Sigmoid colon (tissue), 6 donors: ENCODE measurements at regions not wholly inside any gene's neighbourhood (a gene's known extent, or its start where the extent isn't known, plus 50 kb on each side); places are given as distances from the start of the nearest gene placed in this dataset.

Experiments
- DNase-seq: peaks from one replicate; pipeline ENCODE4 v3.0.0-alpha.2; 2019
- H3K27ac ChIP-seq, 4 donors: fragments of 200-600 bp; sonication (generic); one replicate each; pipeline ENCODE4 v1.5.1; 2016 to 2019; ENCODE audit warnings: mild to moderate bottlenecking in 1 of 4
- H3K27me3 ChIP-seq, 3 donors: fragments of 200-600 bp; sonication (generic); one replicate each; pipeline ENCODE4 v1.5.1; 2019; ENCODE audit warnings: mild to moderate bottlenecking in 1 of 3
- H3K36me3 ChIP-seq, 4 donors: fragments of 200-600 bp; sonication (generic); one replicate each; pipeline ENCODE4 v1.5.1; 2016 to 2019
- H3K4me1 ChIP-seq, 4 donors: fragments of 200-600 bp; sonication (generic); one replicate each; pipeline ENCODE4 v1.5.1; 2017 to 2019
- H3K4me3 ChIP-seq, 4 donors: fragments of 200-600 bp; sonication (generic); one replicate each; pipeline ENCODE4 v1.5.1; 2017 to 2019; ENCODE audit warnings: mild to moderate bottlenecking in 2 of 4, moderate library complexity in 1 of 4
- H3K9me3 ChIP-seq, 4 donors: fragments of 200-600 bp in 3 of 4; sonication (generic) in 3 of 4; one replicate each; pipeline versions ENCODE4 v1.5.1 to v1.6.1; 2013 to 2019
- EP300 ChIP-seq, 4 donors: sonication (generic); formaldehyde crosslinking; IDR thresholded peaks; one replicate each; pipeline ENCODE4 v1.6.1; 2017; ENCODE audit warnings: antibody characterized with exemption in 4 of 4
- POLR2A ChIP-seq, 2 donors: fragments of 450-650 bp; IDR thresholded peaks; one replicate each; pipeline ENCODE4 v1.6.1; 2016; ENCODE audit warnings: antibody characterized with exemption in 2 of 2, mild to moderate bottlenecking in 2 of 2, moderate library complexity in 2 of 2
- POLR2AphosphoS5 ChIP-seq, 4 donors: sonication (generic); formaldehyde crosslinking; IDR thresholded peaks; one replicate each; pipeline ENCODE4 v1.6.1; 2017; ENCODE audit warnings: antibody characterized with exemption in 4 of 4
- WGBS, 2 donors: extraction: QIAGEN DNeasy Blood & Tissue Kit; methylation state at CpG; one replicate each; pipeline ENCODE4 v1.1.7; 2013; 5-methylcytosine and 5-hydroxymethylcytosine counted together
- intact Hi-C: fragments of 100-400 bp; cut with DNase I; formaldehyde crosslinking; loops from one replicate; pipeline ENCODE4 v1.15.1; 2023
- TF ChIP-seq, protein P1 (sequence below), 4 experiments: fragments of 450-650 bp in 3 of 4; fragments of 200-600 bp in 1 of 4; IDR thresholded peaks; one replicate each; pipeline ENCODE4 v1.5.1; 2016 to 2019; ENCODE audit warnings: antibody characterized with exemption in 4 of 4, mild to moderate bottlenecking in 3 of 4, moderate library complexity in 2 of 4
- donor health status: healthy with polysubstance abuse.
- donor health status: healthy.

DNA sequence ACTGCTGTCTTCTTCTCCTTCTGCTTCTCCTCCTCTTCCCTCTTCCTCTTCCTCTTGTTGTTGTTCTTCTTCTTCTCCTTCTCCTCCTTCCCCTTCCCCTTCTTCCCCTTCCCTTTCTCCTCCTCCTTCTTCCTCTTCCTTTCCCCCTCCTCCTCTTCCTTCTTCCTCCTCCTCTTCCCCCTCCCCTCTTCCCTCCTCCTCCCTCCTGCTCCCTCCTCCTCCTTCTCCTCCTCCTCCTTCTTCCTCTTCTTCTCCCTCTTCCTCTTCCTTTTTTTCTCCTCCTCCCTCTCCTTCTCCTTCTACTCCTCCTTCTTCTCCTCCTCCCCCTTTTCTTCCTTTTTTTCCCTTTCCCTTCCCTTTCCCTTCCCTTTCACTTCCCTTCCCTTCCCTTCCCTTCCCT is 245.0 kb upstream of the IRX5 start:
- no peak for DNase-seq
- TF ChIP-seq, protein P1, sequence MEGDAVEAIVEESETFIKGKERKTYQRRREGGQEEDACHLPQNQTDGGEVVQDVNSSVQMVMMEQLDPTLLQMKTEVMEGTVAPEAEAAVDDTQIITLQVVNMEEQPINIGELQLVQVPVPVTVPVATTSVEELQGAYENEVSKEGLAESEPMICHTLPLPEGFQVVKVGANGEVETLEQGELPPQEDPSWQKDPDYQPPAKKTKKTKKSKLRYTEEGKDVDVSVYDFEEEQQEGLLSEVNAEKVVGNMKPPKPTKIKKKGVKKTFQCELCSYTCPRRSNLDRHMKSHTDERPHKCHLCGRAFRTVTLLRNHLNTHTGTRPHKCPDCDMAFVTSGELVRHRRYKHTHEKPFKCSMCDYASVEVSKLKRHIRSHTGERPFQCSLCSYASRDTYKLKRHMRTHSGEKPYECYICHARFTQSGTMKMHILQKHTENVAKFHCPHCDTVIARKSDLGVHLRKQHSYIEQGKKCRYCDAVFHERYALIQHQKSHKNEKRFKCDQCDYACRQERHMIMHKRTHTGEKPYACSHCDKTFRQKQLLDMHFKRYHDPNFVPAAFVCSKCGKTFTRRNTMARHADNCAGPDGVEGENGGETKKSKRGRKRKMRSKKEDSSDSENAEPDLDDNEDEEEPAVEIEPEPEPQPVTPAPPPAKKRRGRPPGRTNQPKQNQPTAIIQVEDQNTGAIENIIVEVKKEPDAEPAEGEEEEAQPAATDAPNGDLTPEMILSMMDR (IDR thresholded peaks at IDR 0.05): no peak
- TF ChIP-seq POLR2A (IDR thresholded peaks at IDR 0.05) (no peak), EP300 (IDR thresholded peaks at IDR 0.05) (no peak), POLR2AphosphoS5 (IDR thresholded peaks at IDR 0.05) (no peak)
- H3K4me1 ChIP-seq: no peaks in the 10 kb centered on the region
- H3K4me3 ChIP-seq: no peak overlapping the region
- no peaks in the 10 kb centered on the region for H3K27me3 ChIP-seq
- no peak overlapping the region for H3K27ac ChIP-seq
- H3K9me3 ChIP-seq: no peaks in the 10 kb centered on the region
- no peaks in the 10 kb centered on the region for H3K36me3 ChIP-seq
- intact Hi-C loops: no loop called here

DNA sequence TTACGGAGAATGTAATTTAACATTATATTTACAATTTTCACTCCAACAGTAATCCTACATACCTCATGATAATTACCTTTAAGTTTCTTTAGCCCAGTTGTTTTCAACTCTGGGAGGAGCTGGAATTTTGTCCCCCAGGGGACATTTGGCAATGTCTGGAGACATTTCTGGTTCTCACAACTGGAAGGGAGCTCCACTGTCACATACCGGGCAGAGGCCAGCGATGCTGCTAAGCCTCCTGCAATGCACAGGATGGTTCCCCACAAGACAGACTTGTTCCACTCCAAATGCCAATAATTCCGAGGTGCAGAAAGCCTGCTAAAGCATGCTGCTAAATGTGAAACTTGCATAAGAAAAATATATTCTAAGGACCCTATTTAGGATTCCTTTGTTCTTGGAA is 251.1 kb upstream of the IRX5 start:
- no peak for DNase-seq

GRCh38 chr16:54677308-54677950 is 253.2 kb upstream of the IRX5 start:
- H3K9me3 ChIP-seq: no peaks in the 10 kb centered on the region
- no peaks in the 10 kb centered on the region for H3K36me3 ChIP-seq
- no peaks in the 10 kb centered on the region for H3K4me1 ChIP-seq
- intact Hi-C loops: no loop called here
- no peaks in the 10 kb centered on the region for H3K27me3 ChIP-seq
- 69 to 79% methylated on average over 6 of the region's 6 CpGs for WGBS, 2 donors
- TF ChIP-seq POLR2AphosphoS5 (IDR thresholded peaks at IDR 0.05) (no peak), POLR2A (IDR thresholded peaks at IDR 0.05) (no peak), EP300 (IDR thresholded peaks at IDR 0.05) (no peak)
- TF ChIP-seq, protein P1 (IDR thresholded peaks at IDR 0.05): no peak
- DNase-seq: no peak
- H3K4me3 ChIP-seq: no peak overlapping the region
- H3K27ac ChIP-seq: no peak overlapping the region

More for the DNA sequence above, 251.1 kb upstream of the IRX5 start:
- WGBS, 2 donors: 87 to 91% methylated on average over 4 of the region's 4 CpGs
- Histone ChIP-seq H3K36me3 (no peaks in the 10 kb centered on the region), H3K9me3 (no peaks in the 10 kb centered on the region), H3K27ac (no peak overlapping the region), H3K27me3 (no peaks in the 10 kb centered on the region), H3K4me1 (no peaks in the 10 kb centered on the region), H3K4me3 (no peak overlapping the region)
- intact Hi-C loops: no loop called here
- TF ChIP-seq POLR2AphosphoS5 (IDR thresholded peaks at IDR 0.05) (no peak), EP300 (IDR thresholded peaks at IDR 0.05) (no peak), POLR2A (IDR thresholded peaks at IDR 0.05) (no peak)
- TF ChIP-seq, protein P1 (IDR thresholded peaks at IDR 0.05): no peak

DNA sequence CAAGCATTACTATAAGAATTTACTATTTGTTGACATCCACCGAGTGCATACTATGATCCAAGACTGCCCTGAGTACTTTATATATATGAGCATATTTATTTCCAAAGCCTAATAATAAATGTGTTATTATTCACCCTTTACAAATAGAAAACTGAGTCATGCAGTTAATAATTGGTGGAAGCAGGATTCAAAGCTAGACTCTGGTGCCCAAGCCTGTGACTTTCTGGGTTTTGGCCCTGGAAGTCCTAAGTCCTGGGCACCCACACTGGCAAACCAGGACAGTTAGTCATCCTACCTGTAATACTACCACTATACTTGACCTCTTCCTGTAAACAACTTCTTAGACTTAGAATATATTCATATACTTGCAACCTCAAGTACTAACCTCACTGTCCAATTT is 257.4 kb upstream of the IRX5 start:
- DNase-seq: no peak
- H3K27ac ChIP-seq: no peak overlapping the region
- H3K36me3 ChIP-seq: no peaks in the 10 kb centered on the region
- no peaks in the 10 kb centered on the region for H3K27me3 ChIP-seq
- H3K4me1 ChIP-seq: no peaks in the 10 kb centered on the region
- 62 to 72% methylated on average over 1 of the region's 1 CpG for WGBS, 2 donors
- H3K4me3 ChIP-seq: no peak overlapping the region
- no peaks in the 10 kb centered on the region for H3K9me3 ChIP-seq
- intact Hi-C loops: no loop called here
- TF ChIP-seq, protein P1 (IDR thresholded peaks at IDR 0.05): no peak
- TF ChIP-seq EP300 (IDR thresholded peaks at IDR 0.05) (no peak), POLR2AphosphoS5 (IDR thresholded peaks at IDR 0.05) (no peak), POLR2A (IDR thresholded peaks at IDR 0.05) (no peak)

- H3K27me3 ChIP-seq: no peaks in the 10 kb centered on the region
- intact Hi-C loops: no loop called here
- WGBS, 2 donors: 75 to 79% methylated on average over 1 of the region's 1 CpG
- H3K4me1 ChIP-seq: no peaks in the 10 kb centered on the region
- no peaks in the 10 kb centered on the region for H3K36me3 ChIP-seq
- TF ChIP-seq EP300 (IDR thresholded peaks at IDR 0.05) (no peak), POLR2AphosphoS5 (IDR thresholded peaks at IDR 0.05) (no peak), POLR2A (IDR thresholded peaks at IDR 0.05) (no peak)
- TF ChIP-seq, protein P1 (IDR thresholded peaks at IDR 0.05): no peak
- no peak overlapping the region for H3K27ac ChIP-seq
- DNase-seq: no peak
- no peaks in the 10 kb centered on the region for H3K9me3 ChIP-seq
- H3K4me3 ChIP-seq: no peak overlapping the region
These were observed 258.2 kb upstream of the IRX5 start for GRCh38 chr16:54672500-54672899.
